ENCODE measurements at regions not wholly inside any gene's neighbourhood (a gene's known extent, or its start where the extent isn't known, plus 50 kb on each side); places are given as distances from the start of the nearest gene placed in this dataset.
A peak's percentile ranks its signal among the peaks of the same experiment; 100 is the strongest.

DNA sequence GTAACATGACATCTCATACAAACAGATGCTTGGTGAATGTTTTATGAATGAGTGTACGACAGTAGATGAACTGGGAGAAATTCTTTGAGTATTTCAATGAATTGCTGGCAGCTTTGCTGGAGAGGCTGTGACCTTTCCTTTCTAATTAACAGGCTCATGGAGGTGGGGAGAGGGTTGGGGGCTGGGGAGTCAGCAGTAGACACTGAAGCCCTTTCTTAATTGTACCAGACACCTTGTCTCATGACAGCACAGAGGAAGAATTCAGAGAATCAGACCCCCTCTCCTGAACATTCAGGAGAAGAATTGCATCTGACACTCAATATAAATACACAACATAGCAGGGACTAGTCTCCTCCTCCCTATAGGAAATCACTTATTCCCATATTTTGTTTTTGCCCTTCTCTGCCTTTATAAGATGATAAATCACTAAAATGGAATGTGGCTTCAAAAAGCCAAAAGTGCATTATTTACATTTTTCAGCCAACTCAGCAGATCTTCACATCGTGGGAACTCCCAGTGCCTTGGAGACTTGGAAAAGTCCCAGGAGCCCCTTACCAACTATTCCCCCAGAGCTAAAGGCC lies 66.2 kb upstream of the TPM1 start:
- no peak overlapping the region for H3K9ac ChIP-seq (ENCODE audit: insufficient read depth, low read length)
- no peak overlapping the region for H3K27ac ChIP-seq (ENCODE audit: insufficient read depth, low read length)
- H3K9me3 ChIP-seq (ENCODE audit: control insufficient read depth, insufficient read depth, low read depth, low read length), result no peaks in the 10 kb centered on the region
- no peaks in the 10 kb centered on the region for H4K20me1 ChIP-seq (ENCODE audit: control insufficient read depth, extremely low read depth, insufficient read depth, low read length)
- no peak overlapping the region for H3K4me2 ChIP-seq (ENCODE audit: extremely low read depth, insufficient read depth, low read length)
- no peak for TF ChIP-seq EZH2 (IDR thresholded peaks at IDR 0.05; ENCODE audit: low read length, missing control alignments)
- TF ChIP-seq, protein P1, sequence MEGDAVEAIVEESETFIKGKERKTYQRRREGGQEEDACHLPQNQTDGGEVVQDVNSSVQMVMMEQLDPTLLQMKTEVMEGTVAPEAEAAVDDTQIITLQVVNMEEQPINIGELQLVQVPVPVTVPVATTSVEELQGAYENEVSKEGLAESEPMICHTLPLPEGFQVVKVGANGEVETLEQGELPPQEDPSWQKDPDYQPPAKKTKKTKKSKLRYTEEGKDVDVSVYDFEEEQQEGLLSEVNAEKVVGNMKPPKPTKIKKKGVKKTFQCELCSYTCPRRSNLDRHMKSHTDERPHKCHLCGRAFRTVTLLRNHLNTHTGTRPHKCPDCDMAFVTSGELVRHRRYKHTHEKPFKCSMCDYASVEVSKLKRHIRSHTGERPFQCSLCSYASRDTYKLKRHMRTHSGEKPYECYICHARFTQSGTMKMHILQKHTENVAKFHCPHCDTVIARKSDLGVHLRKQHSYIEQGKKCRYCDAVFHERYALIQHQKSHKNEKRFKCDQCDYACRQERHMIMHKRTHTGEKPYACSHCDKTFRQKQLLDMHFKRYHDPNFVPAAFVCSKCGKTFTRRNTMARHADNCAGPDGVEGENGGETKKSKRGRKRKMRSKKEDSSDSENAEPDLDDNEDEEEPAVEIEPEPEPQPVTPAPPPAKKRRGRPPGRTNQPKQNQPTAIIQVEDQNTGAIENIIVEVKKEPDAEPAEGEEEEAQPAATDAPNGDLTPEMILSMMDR (conservative IDR thresholded peaks at IDR 0.05 in 1 of 2, IDR thresholded peaks at IDR 0.05 in 1 of 2; ENCODE audit: low read depth in 1 of 2, low read length in 2 of 2), result no peak
- no peak overlapping the region for H3K4me3 ChIP-seq (replicated peaks in 1 of 4; ENCODE audit: control extremely low read depth in 1 of 4, insufficient read depth in 1 of 4, low read depth in 3 of 4, low read length in 4 of 4)
- peak in 1 of 2 donors; percentile 83 for DNase-seq (ENCODE audit: low read depth in 2 of 2)
- no peak overlapping the region for H2AFZ ChIP-seq (ENCODE audit: low read length)
- peaks cover 16% of the 10 kb centered on the region for H3K4me1 ChIP-seq (ENCODE audit: control insufficient read depth, extremely low read depth, insufficient read depth, low read length)
- H3K27me3 ChIP-seq (ENCODE audit: control insufficient read depth, insufficient read depth, low read length), result no peaks in the 10 kb centered on the region
- H3K36me3 ChIP-seq (ENCODE audit: control insufficient read depth, insufficient read depth, low read length), result no peaks in the 10 kb centered on the region
- H3K79me2 ChIP-seq (ENCODE audit: control insufficient read depth, insufficient read depth, low read length), result no peaks in the 10 kb centered on the region

DNA sequence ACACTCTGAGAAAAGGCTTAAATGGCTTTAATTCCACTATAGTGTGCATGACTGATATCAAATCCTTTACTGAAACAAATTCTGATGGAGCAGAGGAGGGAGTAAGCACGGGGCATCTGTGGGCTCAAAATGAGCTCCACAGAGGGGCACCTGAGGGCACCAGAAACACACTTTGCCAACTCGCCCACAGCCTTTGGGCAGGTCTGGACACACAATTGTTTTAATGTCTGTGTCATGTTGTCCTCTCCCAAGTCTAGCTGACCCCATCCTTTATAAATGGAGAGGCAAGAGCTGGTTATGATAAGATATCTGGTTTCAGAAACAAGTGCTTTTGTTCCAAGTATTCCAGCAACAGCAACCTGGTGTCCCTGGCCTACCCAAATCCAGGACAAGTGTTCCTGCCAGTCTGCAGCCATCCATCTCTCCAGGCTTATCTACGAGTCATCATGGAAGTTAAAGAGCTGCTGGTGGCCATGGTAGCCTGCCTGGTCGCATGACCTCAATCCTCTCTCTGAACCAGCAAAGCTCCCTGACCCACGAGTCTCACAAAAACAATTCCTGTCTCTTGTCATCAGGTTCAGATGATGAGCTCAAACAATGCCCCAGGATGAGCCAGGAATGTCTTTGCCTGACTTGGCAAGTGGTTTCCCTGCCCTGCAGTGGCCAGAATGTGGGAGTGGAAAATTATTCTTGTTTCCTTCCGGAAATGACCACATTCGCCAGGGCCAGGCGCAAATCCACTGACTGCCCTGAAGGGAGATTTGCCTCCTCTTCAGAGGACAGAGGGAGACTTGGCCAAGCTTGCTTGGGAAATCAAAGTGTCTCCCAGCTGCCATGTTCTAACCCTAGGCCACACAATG lies 64.4 kb upstream of the TPM1 start:
- Histone ChIP-seq H3K4me2 (ENCODE audit: extremely low read depth, insufficient read depth, low read length) (no peak overlapping the region), H3K4me1 (ENCODE audit: control insufficient read depth, extremely low read depth, insufficient read depth, low read length) (peaks cover 15% of the 10 kb centered on the region), H3K27ac (ENCODE audit: insufficient read depth, low read length) (no peak overlapping the region), H3K79me2 (ENCODE audit: control insufficient read depth, insufficient read depth, low read length) (no peaks in the 10 kb centered on the region), H4K20me1 (ENCODE audit: control insufficient read depth, extremely low read depth, insufficient read depth, low read length) (no peaks in the 10 kb centered on the region), H3K27me3 (ENCODE audit: control insufficient read depth, insufficient read depth, low read length) (no peaks in the 10 kb centered on the region), H3K9ac (ENCODE audit: insufficient read depth, low read length) (no peak overlapping the region), H3K36me3 (ENCODE audit: control insufficient read depth, insufficient read depth, low read length) (no peaks in the 10 kb centered on the region), H2AFZ (ENCODE audit: low read length) (no peak overlapping the region), H3K4me3 (replicated peaks in 1 of 4; ENCODE audit: control extremely low read depth in 1 of 4, insufficient read depth in 1 of 4, low read depth in 3 of 4, low read length in 4 of 4) (no peak overlapping the region), H3K9me3 (ENCODE audit: control insufficient read depth, insufficient read depth, low read depth, low read length) (no peaks in the 10 kb centered on the region)
- TF ChIP-seq, protein P1 (conservative IDR thresholded peaks at IDR 0.05 in 1 of 2, IDR thresholded peaks at IDR 0.05 in 1 of 2; ENCODE audit: low read depth in 1 of 2, low read length in 2 of 2), result no peak
- no peak for TF ChIP-seq EZH2 (IDR thresholded peaks at IDR 0.05; ENCODE audit: low read length, missing control alignments)
- peak in 1 of 2 donors; percentile 77 for DNase-seq (ENCODE audit: low read depth in 2 of 2)

DNA sequence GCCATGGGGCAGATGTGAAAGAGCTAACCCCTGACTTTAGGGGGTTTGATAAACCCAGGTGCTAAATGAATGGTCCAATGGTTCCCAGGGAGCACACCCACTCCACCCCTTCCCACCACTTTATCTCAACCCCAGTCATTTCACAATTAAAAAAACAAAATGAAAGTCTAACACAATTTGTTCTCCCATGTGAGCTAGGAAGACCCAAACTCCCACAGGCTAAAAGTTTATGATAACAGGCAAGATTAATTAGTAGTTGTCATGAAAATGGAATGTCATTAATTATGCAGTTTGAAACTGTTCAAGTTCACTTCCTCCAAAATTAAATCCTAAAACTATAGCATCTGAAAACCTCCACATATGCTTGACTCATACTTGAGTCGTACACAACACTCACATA lies 63.3 kb upstream of the TPM1 start:
- no peaks in the 10 kb centered on the region for H3K9me3 ChIP-seq (ENCODE audit: control insufficient read depth, insufficient read depth, low read depth, low read length)
- H2AFZ ChIP-seq (ENCODE audit: low read length), result no peak overlapping the region
- H3K9ac ChIP-seq (ENCODE audit: insufficient read depth, low read length), result no peak overlapping the region
- H3K27ac ChIP-seq (ENCODE audit: insufficient read depth, low read length), result no peak overlapping the region
- H3K4me1 ChIP-seq (ENCODE audit: control insufficient read depth, extremely low read depth, insufficient read depth, low read length), result peaks cover 13% of the 10 kb centered on the region
- no peak overlapping the region for H3K4me3 ChIP-seq (replicated peaks in 1 of 4; ENCODE audit: control extremely low read depth in 1 of 4, insufficient read depth in 1 of 4, low read depth in 3 of 4, low read length in 4 of 4)
- H4K20me1 ChIP-seq (ENCODE audit: control insufficient read depth, extremely low read depth, insufficient read depth, low read length), result no peaks in the 10 kb centered on the region
- TF ChIP-seq EZH2 (IDR thresholded peaks at IDR 0.05; ENCODE audit: low read length, missing control alignments), result no peak
- TF ChIP-seq, protein P1 (conservative IDR thresholded peaks at IDR 0.05 in 1 of 2, IDR thresholded peaks at IDR 0.05 in 1 of 2; ENCODE audit: low read depth in 1 of 2, low read length in 2 of 2), result no peak
- no peaks in the 10 kb centered on the region for H3K27me3 ChIP-seq (ENCODE audit: control insufficient read depth, insufficient read depth, low read length)
- no peak overlapping the region for H3K4me2 ChIP-seq (ENCODE audit: extremely low read depth, insufficient read depth, low read length)
- no peaks in the 10 kb centered on the region for H3K79me2 ChIP-seq (ENCODE audit: control insufficient read depth, insufficient read depth, low read length)
- DNase-seq (ENCODE audit: low read depth in 2 of 2), result peak in 1 of 2 donors; percentile 86
- H3K36me3 ChIP-seq (ENCODE audit: control insufficient read depth, insufficient read depth, low read length), result no peaks in the 10 kb centered on the region

Data from fibroblast of lung (primary cell).